ENCODE measurements at regions not wholly inside any gene's neighbourhood (a gene's known extent, or its start where the extent isn't known, plus 50 kb on each side); places are given as distances from the start of the nearest gene placed in this dataset.

GRCh38 chr2:172153156-172153555, 50.5 kb upstream of the DLX2 start:
- H3K4me3 ChIP-seq (ENCODE audit: low read length): no peak overlapping the region

GRCh38 chr2:172153757-172154156, 51.1 kb upstream of the DLX2 start:
- H3K27me3 ChIP-seq (ENCODE audit: insufficient read depth, low read length): no peaks in the 10 kb centered on the region
- H3K4me3 ChIP-seq (ENCODE audit: low read length): no peak overlapping the region
- H3K4me1 ChIP-seq (ENCODE audit: insufficient read depth, low read length): no peaks in the 10 kb centered on the region
- no peaks in the 10 kb centered on the region for H3K36me3 ChIP-seq (ENCODE audit: insufficient read depth, low read length)
- no peaks in the 10 kb centered on the region for H3K9me3 ChIP-seq (ENCODE audit: low read length)
- no peak overlapping the region for H2AFZ ChIP-seq (ENCODE audit: low read depth, low read length)

More at GRCh38 chr2:172153156-172153555, 50.5 kb upstream of the DLX2 start:
- Histone ChIP-seq H3K4me1 (ENCODE audit: insufficient read depth, low read length) (no peaks in the 10 kb centered on the region), H2AFZ (ENCODE audit: low read depth, low read length) (no peak overlapping the region), H3K36me3 (ENCODE audit: insufficient read depth, low read length) (no peaks in the 10 kb centered on the region), H3K9me3 (ENCODE audit: low read length) (no peaks in the 10 kb centered on the region), H3K27me3 (ENCODE audit: insufficient read depth, low read length) (no peaks in the 10 kb centered on the region)

GRCh38 chr2:172155752-172156151, 53.1 kb upstream of the DLX2 start:
- no peak overlapping the region for H2AFZ ChIP-seq (ENCODE audit: low read depth, low read length)
- no peaks in the 10 kb centered on the region for H3K27me3 ChIP-seq (ENCODE audit: insufficient read depth, low read length)
- H3K4me1 ChIP-seq (ENCODE audit: insufficient read depth, low read length): no peaks in the 10 kb centered on the region
- H3K4me3 ChIP-seq (ENCODE audit: low read length): no peak overlapping the region
- no peaks in the 10 kb centered on the region for H3K36me3 ChIP-seq (ENCODE audit: insufficient read depth, low read length)
- no peaks in the 10 kb centered on the region for H3K9me3 ChIP-seq (ENCODE audit: low read length)

GRCh38 chr2:172160839-172161238, 58.1 kb upstream of the DLX2 start:
- no peaks in the 10 kb centered on the region for H3K27me3 ChIP-seq (ENCODE audit: insufficient read depth, low read length)
- H3K9me3 ChIP-seq (ENCODE audit: low read length): no peaks in the 10 kb centered on the region
- no peak overlapping the region for H3K4me3 ChIP-seq (ENCODE audit: low read length)
- H3K36me3 ChIP-seq (ENCODE audit: insufficient read depth, low read length): no peaks in the 10 kb centered on the region
- no peak overlapping the region for H2AFZ ChIP-seq (ENCODE audit: low read depth, low read length)
- no peaks in the 10 kb centered on the region for H3K4me1 ChIP-seq (ENCODE audit: insufficient read depth, low read length)

GRCh38 chr2:172162225-172162733, 59.6 kb upstream of the DLX2 start:
- Histone ChIP-seq H3K27me3 (ENCODE audit: insufficient read depth, low read length) (no peaks in the 10 kb centered on the region), H3K4me3 (ENCODE audit: low read length) (no peak overlapping the region), H2AFZ (ENCODE audit: low read depth, low read length) (no peak overlapping the region), H3K4me1 (ENCODE audit: insufficient read depth, low read length) (no peaks in the 10 kb centered on the region), H3K9me3 (ENCODE audit: low read length) (no peaks in the 10 kb centered on the region), H3K36me3 (ENCODE audit: insufficient read depth, low read length) (no peaks in the 10 kb centered on the region)

- H3K9me3 ChIP-seq (ENCODE audit: low read length): no peaks in the 10 kb centered on the region
- H3K27me3 ChIP-seq (ENCODE audit: insufficient read depth, low read length): no peaks in the 10 kb centered on the region
- no peaks in the 10 kb centered on the region for H3K36me3 ChIP-seq (ENCODE audit: insufficient read depth, low read length)
- H3K4me1 ChIP-seq (ENCODE audit: insufficient read depth, low read length): no peaks in the 10 kb centered on the region
- H3K4me3 ChIP-seq (ENCODE audit: low read length): no peak overlapping the region
- H2AFZ ChIP-seq (ENCODE audit: low read depth, low read length): no peak overlapping the region
Observed at GRCh38 chr2:172162739-172163336, 60.1 kb upstream of the DLX2 start.

GRCh38 chr2:172168917-172169346, 66.2 kb upstream of the DLX2 start:
- Histone ChIP-seq H2AFZ (ENCODE audit: low read depth, low read length) (no peak overlapping the region), H3K36me3 (ENCODE audit: insufficient read depth, low read length) (no peaks in the 10 kb centered on the region), H3K4me1 (ENCODE audit: insufficient read depth, low read length) (peaks cover 3% of the 10 kb centered on the region), H3K9me3 (ENCODE audit: low read length) (no peaks in the 10 kb centered on the region), H3K27me3 (ENCODE audit: insufficient read depth, low read length) (peaks cover 6% of the 10 kb centered on the region), H3K4me3 (ENCODE audit: low read length) (no peak overlapping the region)

GRCh38 chr2:172169611-172170010, 66.9 kb upstream of the DLX2 start:
- Histone ChIP-seq H3K9me3 (ENCODE audit: low read length) (no peaks in the 10 kb centered on the region), H3K4me3 (ENCODE audit: low read length) (no peak overlapping the region), H3K4me1 (ENCODE audit: insufficient read depth, low read length) (peaks cover 3% of the 10 kb centered on the region), H3K27me3 (ENCODE audit: insufficient read depth, low read length) (peaks cover 6% of the 10 kb centered on the region), H3K36me3 (ENCODE audit: insufficient read depth, low read length) (no peaks in the 10 kb centered on the region), H2AFZ (ENCODE audit: low read depth, low read length) (no peak overlapping the region)

GRCh38 chr2:172172513-172173173, 69.9 kb upstream of the DLX2 start:
- peaks cover 6% of the 10 kb centered on the region for H3K27me3 ChIP-seq (ENCODE audit: insufficient read depth, low read length)
- H3K4me3 ChIP-seq (ENCODE audit: low read length): peak overlapping the region; percentile 30
- H3K36me3 ChIP-seq (ENCODE audit: insufficient read depth, low read length): no peaks in the 10 kb centered on the region
- H3K9me3 ChIP-seq (ENCODE audit: low read length): no peaks in the 10 kb centered on the region
- peak overlapping the region; percentile 58 for H2AFZ ChIP-seq (ENCODE audit: low read depth, low read length)
- H3K4me1 ChIP-seq (ENCODE audit: insufficient read depth, low read length): peaks cover 3% of the 10 kb centered on the region

- Histone ChIP-seq H2AFZ (ENCODE audit: low read depth, low read length) (no peak overlapping the region), H3K27me3 (ENCODE audit: insufficient read depth, low read length) (peaks cover 6% of the 10 kb centered on the region), H3K4me1 (ENCODE audit: insufficient read depth, low read length) (peaks cover 3% of the 10 kb centered on the region), H3K36me3 (ENCODE audit: insufficient read depth, low read length) (no peaks in the 10 kb centered on the region), H3K9me3 (ENCODE audit: low read length) (no peaks in the 10 kb centered on the region), H3K4me3 (ENCODE audit: low read length) (no peak overlapping the region)
Observed at GRCh38 chr2:172173174-172173706, 70.5 kb upstream of the DLX2 start.

GRCh38 chr2:172177581-172177980, 74.9 kb upstream of the DLX2 start:
- H3K4me1 ChIP-seq (ENCODE audit: insufficient read depth, low read length): peaks cover 11% of the 10 kb centered on the region
- H2AFZ ChIP-seq (ENCODE audit: low read depth, low read length): no peak overlapping the region
- H3K27me3 ChIP-seq (ENCODE audit: insufficient read depth, low read length): peaks cover 4% of the 10 kb centered on the region
- H3K9me3 ChIP-seq (ENCODE audit: low read length): no peaks in the 10 kb centered on the region
- H3K36me3 ChIP-seq (ENCODE audit: insufficient read depth, low read length): no peaks in the 10 kb centered on the region
- H3K4me3 ChIP-seq (ENCODE audit: low read length): no peak overlapping the region

GRCh38 chr2:172177996-172178395, 75.3 kb upstream of the DLX2 start:
- Histone ChIP-seq H3K4me3 (ENCODE audit: low read length) (no peak overlapping the region), H3K36me3 (ENCODE audit: insufficient read depth, low read length) (no peaks in the 10 kb centered on the region), H3K4me1 (ENCODE audit: insufficient read depth, low read length) (peaks cover 11% of the 10 kb centered on the region), H3K9me3 (ENCODE audit: low read length) (no peaks in the 10 kb centered on the region), H3K27me3 (ENCODE audit: insufficient read depth, low read length) (peaks cover 4% of the 10 kb centered on the region), H2AFZ (ENCODE audit: low read depth, low read length) (peak overlapping the region; percentile 43)

- no peaks in the 10 kb centered on the region for H3K9me3 ChIP-seq (ENCODE audit: low read length)
- H3K4me1 ChIP-seq (ENCODE audit: insufficient read depth, low read length): peaks cover 11% of the 10 kb centered on the region
- no peak overlapping the region for H3K4me3 ChIP-seq (ENCODE audit: low read length)
- H2AFZ ChIP-seq (ENCODE audit: low read depth, low read length): no peak overlapping the region
- H3K27me3 ChIP-seq (ENCODE audit: insufficient read depth, low read length): no peaks in the 10 kb centered on the region
- no peaks in the 10 kb centered on the region for H3K36me3 ChIP-seq (ENCODE audit: insufficient read depth, low read length)
Observed at GRCh38 chr2:172179045-172179701, 76.5 kb upstream of the DLX2 start.
